KOPT-K1 (cell line): ENCODE measurements at regions not wholly inside any gene's neighbourhood (a gene's known extent, or its start where the extent isn't known, plus 50 kb on each side); places are given as distances from the start of the nearest gene placed in this dataset.
"Not testable (repeated sequence)": the region's sequence is repeated elsewhere in the genome, so short reads cannot be mapped to it uniquely, and the experiment has no call there.

Source experiments
- H3K27ac ChIP-seq: fragments of 200-600 bp; sonication (generic); 2 replicates; pipeline ENCODE4 v1.5.1; 2016; ENCODE audit warnings: antibody characterized with exemption, mild to moderate bottlenecking, low read depth, low read length; ENCODE audit not compliant: poor library complexity, severe bottlenecking
- H3K36me3 ChIP-seq: fragments of 200-600 bp; sonication (generic); 2 replicates; pipeline ENCODE4 v1.5.1; 2017; ENCODE audit warnings: antibody characterized with exemption, mild to moderate bottlenecking, low read length, moderate library complexity; ENCODE audit not compliant: insufficient read depth
- H3K9me3 ChIP-seq: fragments of 200-600 bp; sonication (generic); 2 replicates; pipeline ENCODE4 v1.5.1; 2017; ENCODE audit warnings: antibody characterized with exemption, low read length, mild to moderate bottlenecking; ENCODE audit not compliant: insufficient read depth, poor library complexity, severe bottlenecking

- Histone ChIP-seq H3K36me3 (no peaks in the 10 kb centered on the region), H3K27ac (no peak overlapping the region), H3K9me3 (no peaks in the 10 kb centered on the region)
Observed at GRCh38 chr2:195586062-195586714, 70.8 kb upstream of the SLC39A10 start.

- no peak overlapping the region for H3K27ac ChIP-seq
- H3K36me3 ChIP-seq = no peaks in the 10 kb centered on the region
- no peaks in the 10 kb centered on the region for H3K9me3 ChIP-seq
Observed at GRCh38 chr2:195582188-195582587, 74.8 kb upstream of the SLC39A10 start.

- H3K27ac ChIP-seq = no peak overlapping the region
- no peaks in the 10 kb centered on the region for H3K36me3 ChIP-seq
- no peaks in the 10 kb centered on the region for H3K9me3 ChIP-seq
Observed at GRCh38 chr2:195579776-195580555, 77.1 kb upstream of the SLC39A10 start.

GRCh38 chr2:195575879-195576401, 81.1 kb upstream of the SLC39A10 start:
- no peaks in the 10 kb centered on the region for H3K36me3 ChIP-seq
- peak overlapping the region; percentile 34 for H3K27ac ChIP-seq

GRCh38 chr2:195575016-195575415, 82.0 kb upstream of the SLC39A10 start:
- no peaks in the 10 kb centered on the region for H3K36me3 ChIP-seq
- H3K9me3 ChIP-seq = peaks cover 4% of the 10 kb centered on the region
- H3K27ac ChIP-seq = no peak overlapping the region

More at GRCh38 chr2:195575879-195576401, 81.1 kb upstream of the SLC39A10 start:
- no peaks in the 10 kb centered on the region for H3K9me3 ChIP-seq

GRCh38 chr2:195574312-195574711, 82.7 kb upstream of the SLC39A10 start:
- H3K27ac ChIP-seq = no peak overlapping the region
- no peaks in the 10 kb centered on the region for H3K36me3 ChIP-seq
- peaks cover 4% of the 10 kb centered on the region for H3K9me3 ChIP-seq

- Histone ChIP-seq H3K27ac (no peak overlapping the region), H3K9me3 (peaks cover 4% of the 10 kb centered on the region)
Observed at GRCh38 chr2:195572895-195573683, 83.9 kb upstream of the SLC39A10 start.

GRCh38 chr2:195570329-195570728, 86.7 kb upstream of the SLC39A10 start:
- Histone ChIP-seq H3K36me3 (no peaks in the 10 kb centered on the region), H3K27ac (peak overlapping the region; percentile 7), H3K9me3 (peaks cover 12% of the 10 kb centered on the region)

More at GRCh38 chr2:195572895-195573683, 83.9 kb upstream of the SLC39A10 start:
- H3K36me3 ChIP-seq = no peaks in the 10 kb centered on the region

GRCh38 chr2:195569255-195569654, 87.8 kb upstream of the SLC39A10 start:
- Histone ChIP-seq H3K27ac (peak overlapping the region; percentile 15), H3K9me3 (peaks cover 12% of the 10 kb centered on the region), H3K36me3 (no peaks in the 10 kb centered on the region)

- H3K27ac ChIP-seq = peak overlapping the region; percentile 9
- not testable (repeated sequence) for H3K36me3 ChIP-seq, H3K9me3 ChIP-seq
Observed at GRCh38 chr2:195564625-195565135, 92.3 kb upstream of the SLC39A10 start.

GRCh38 chr2:195563857-195564512, 93.0 kb upstream of the SLC39A10 start:
- no peaks in the 10 kb centered on the region for H3K36me3 ChIP-seq
- peak overlapping the region; percentile 9 for H3K27ac ChIP-seq
- peaks cover 8% of the 10 kb centered on the region for H3K9me3 ChIP-seq

GRCh38 chr2:195562570-195563566, 94.2 kb upstream of the SLC39A10 start:
- peaks cover 8% of the 10 kb centered on the region for H3K9me3 ChIP-seq
- peak overlapping the region; percentile 98 for H3K27ac ChIP-seq
- H3K36me3 ChIP-seq = no peaks in the 10 kb centered on the region

GRCh38 chr2:195561116-195561921, 95.7 kb upstream of the SLC39A10 start:
- Histone ChIP-seq H3K36me3 (no peaks in the 10 kb centered on the region), H3K9me3 (no peaks in the 10 kb centered on the region), H3K27ac (peak overlapping the region; percentile 98)
